HepG2 (cell line): ENCODE measurements at regions not wholly inside any gene's neighbourhood (a gene's known extent, or its start where the extent isn't known, plus 50 kb on each side); places are given as distances from the start of the nearest gene placed in this dataset.

Source experiments
- ATAC-seq: fragments of 200-7000 bp; cut with Tn5 transposase; 3 replicates; pipeline ENCODE4 v1.9.1; 2020; ENCODE audit warnings: mild to moderate bottlenecking, moderate library complexity
- BruUV-seq: library from RNA; stranded (reverse); fragments of 400-500 nt; replicated peaks from 2 replicates; lab custom pipeline; 2021; lab: Mats Ljungman, UMichigan
- CTCF ChIA-PET: fragments of 300-600 bp; formaldehyde crosslinking; extraction: SDS; loops from one replicate; lab custom pipeline; 2021; ENCODE audit warnings: low total read pairs, inconsistent platforms, low intra/inter-chr PET ratio; lab: Yijun Ruan, JAX
- POLR2A ChIA-PET: fragments of 350-600 bp; sonication (Branson Sonifier 250); formaldehyde crosslinking; loops from one replicate; lab custom pipeline; 2020; ENCODE audit warnings: antibody characterized with exemption, inconsistent platforms; lab: Yijun Ruan, JAX
- DNase-seq: peaks from one replicate; pipeline ENCODE4 v3.0.0-alpha.2; 2015; ENCODE audit warnings: low spot score
- FAIRE-seq: peaks from 3 replicates; lab custom pipeline; 2011; peaks lifted over from hg19 to GRCh38; lab: Jason Lieb, UNC
- H2AFZ ChIP-seq: one replicate; pipeline ENCODE4 v1.6.1; 2011; ENCODE audit warnings: low read length, inconsistent platforms
- H3K27ac ChIP-seq: fragments of 300-600 bp; 3 replicates; pipeline ENCODE4 v1.8.0; 2011; ENCODE audit warnings: mixed run types, mild to moderate bottlenecking, mixed read lengths, low read length, inconsistent platforms; ENCODE audit not compliant: insufficient read depth; ENCODE audit errors: extremely low read length
- H3K27me3 ChIP-seq, 2 experiments: fragments of 200-600 bp in 1 of 2; 2 replicates in 1 of 2; 3 replicates in 1 of 2; pipeline versions ENCODE4 v1.6.0 to v1.8.0; 2011; ENCODE audit warnings: low read length in 2 of 2, mild to moderate bottlenecking in 2 of 2, moderate library complexity in 2 of 2, inconsistent platforms in 1 of 2; ENCODE audit not compliant: insufficient read depth in 2 of 2, control insufficient read depth in 1 of 2
- H3K36me3 ChIP-seq, 2 experiments: fragments of 200-600 bp in 1 of 2; replicated peaks in 1 of 2; 2 replicates in 1 of 2; 3 replicates in 1 of 2; pipeline versions ENCODE4 v1.5.1 to v1.8.0; 2011; ENCODE audit warnings: low read length in 2 of 2, inconsistent platforms in 1 of 2; ENCODE audit not compliant: insufficient read depth in 2 of 2, control insufficient read depth in 1 of 2
- H3K4me1 ChIP-seq: 2 replicates; pipeline ENCODE4 v1.5.1; 2012; ENCODE audit warnings: low read length, inconsistent platforms; ENCODE audit not compliant: insufficient read depth
- H3K4me2 ChIP-seq: 2 replicates; pipeline ENCODE4 v1.6.0; 2011; ENCODE audit warnings: low read depth, low read length, inconsistent platforms
- H3K4me3 ChIP-seq, 3 experiments: fragments of 200-600 bp in 1 of 3; sonication (generic), shearing (Covaris generic) in 1 of 3; replicated peaks in 1 of 3; 2 replicates each; pipeline ENCODE4 v1.5.1; 2011 to 2016; ENCODE audit warnings: low read length in 3 of 3, inconsistent platforms in 2 of 3, low read depth in 2 of 3, mild to moderate bottlenecking in 2 of 3, control low read depth in 1 of 3, mixed read lengths in 1 of 3; ENCODE audit not compliant: insufficient read depth in 1 of 3
- H3K79me2 ChIP-seq: one replicate; pipeline ENCODE4 v1.6.1; 2011; ENCODE audit warnings: low read length, inconsistent platforms; ENCODE audit not compliant: insufficient read depth
- H3K9ac ChIP-seq: 2 replicates; pipeline ENCODE4 v1.6.0; 2011; ENCODE audit warnings: mild to moderate bottlenecking, low read depth, low read length, inconsistent platforms; ENCODE audit not compliant: insufficient read depth
- H3K9me3 ChIP-seq: 2 replicates; pipeline ENCODE4 v1.5.1; 2012; ENCODE audit warnings: mild to moderate bottlenecking, low read length
- H4K20me1 ChIP-seq: 2 replicates; pipeline ENCODE4 v1.6.0; 2011; ENCODE audit warnings: inconsistent platforms, mild to moderate bottlenecking, low read length, moderate library complexity; ENCODE audit not compliant: insufficient read depth
- ATF2 ChIP-seq: sonication (generic); formaldehyde crosslinking; IDR thresholded peaks from 2 replicates; pipeline ENCODE4 v1.4.0; 2020; ENCODE audit warnings: missing genetic modification reagents
- CEBPB ChIP-seq: IDR thresholded peaks from 2 replicates; pipeline ENCODE4 v1.6.1; 2011; ENCODE audit warnings: low read depth, low read length, improper control_type of control experiment, borderline replicate concordance
- HDAC1 ChIP-seq: sonication (generic); formaldehyde crosslinking; IDR thresholded peaks from 2 replicates; pipeline ENCODE4 v1.5.1; 2020; ENCODE audit warnings: mild to moderate bottlenecking, missing genetic modification reagents
- MNT ChIP-seq: fragments of 450-650 bp; IDR thresholded peaks from 2 replicates; pipeline ENCODE4 v1.6.1; 2016
- NONO ChIP-seq, 2 experiments: fragments of 450-650 bp in 1 of 2; sonication (generic) in 1 of 2; formaldehyde crosslinking in 1 of 2; IDR thresholded peaks in 1 of 2; conservative IDR thresholded peaks in 1 of 2; 2 replicates each; pipeline versions ENCODE4 v1.6.1 to v1.8.0; 2017 to 2022; ENCODE audit warnings: mild to moderate bottlenecking in 1 of 2, missing genetic modification reagents in 1 of 2, moderate library complexity in 1 of 2
- RAD21 ChIP-seq: fragments of 450-650 bp; formaldehyde crosslinking; IDR thresholded peaks from 2 replicates; pipeline ENCODE4 v1.5.0; 2020; ENCODE audit warnings: mild to moderate bottlenecking
- YEATS2 ChIP-seq: sonication (generic); formaldehyde crosslinking; IDR thresholded peaks from 2 replicates; pipeline ENCODE4 v1.4.0; 2020; ENCODE audit warnings: missing genetic modification reagents, borderline replicate concordance
- ZFP41 ChIP-seq: sonication (generic); formaldehyde crosslinking; IDR thresholded peaks from 2 replicates; pipeline ENCODE4 v1.4.0; 2020; ENCODE audit warnings: mild to moderate bottlenecking, missing genetic modification reagents, borderline replicate concordance
- ZFP91 ChIP-seq: sonication (generic); formaldehyde crosslinking; IDR thresholded peaks from 2 replicates; pipeline ENCODE4 v1.9.0; 2022; ENCODE audit warnings: missing genetic modification reagents, mild to moderate bottlenecking, borderline replicate concordance
- ZNF75D ChIP-seq: sonication (generic); formaldehyde crosslinking; IDR thresholded peaks from 2 replicates; pipeline ENCODE4 v1.8.1; 2023; ENCODE audit warnings: missing genetic modification reagents, mild to moderate bottlenecking, borderline replicate concordance
- ZNF841 ChIP-seq: sonication (generic); formaldehyde crosslinking; IDR thresholded peaks from 2 replicates; pipeline ENCODE4 v1.8.1; 2023; ENCODE audit warnings: missing genetic modification reagents, borderline replicate concordance
- WGBS: methylation state at CpG from one replicate; pipeline ENCODE4 v1.1.6; 2017; ENCODE audit warnings: low lambda C conversion rate; 5-methylcytosine and 5-hydroxymethylcytosine counted together
- in situ Hi-C: cut with HindIII; loops from 2 replicates; pipeline ENCODE4 v1.10.0; 2017; ENCODE audit warnings: low pct_unique_long_range_greater_than_20kb; ENCODE audit not compliant: extremely low pct_ligation_motif_present
- intact Hi-C: fragments of 100-400 bp; cut with micrococcal nuclease; formaldehyde crosslinking; loops from one replicate; pipeline ENCODE4 v1.10.0; 2022; ENCODE audit not compliant: unreplicated experiment

- no peak for TF ChIP-seq ZFP91 (CRISPR knock-in tag)
- TF ChIP-seq RAD21 = no peak
- no peak for TF ChIP-seq NONO (IDR thresholded peaks at IDR 0.05)
- TF ChIP-seq NONO (CRISPR knock-in tag; conservative IDR thresholded peaks at IDR 0.05) = no peak
- no peak for TF ChIP-seq ATF2 (CRISPR knock-in tag)
- no peak for TF ChIP-seq HDAC1 (CRISPR knock-in tag)
- no peak for TF ChIP-seq ZFP41 (CRISPR knock-in tag)
Observed at GRCh38 chr12:77540097-77540496, 290.6 kb upstream of the NAV3 start (continued).

GRCh38 chr12:77537663-77538062 is 293.0 kb upstream of the NAV3 start:
- Histone ChIP-seq H3K4me2 (no peak overlapping the region), H4K20me1 (no peaks in the 10 kb centered on the region), H2AFZ (no peak overlapping the region), H3K4me3 (no peak overlapping the region), H3K36me3 (no peaks in the 10 kb centered on the region), H3K27me3 (no peaks in the 10 kb centered on the region), H3K79me2 (no peaks in the 10 kb centered on the region), H3K9ac (no peak overlapping the region), H3K4me1 (no peaks in the 10 kb centered on the region), H3K27ac (no peak overlapping the region), H3K9me3 (no peaks in the 10 kb centered on the region)
- ATAC-seq (no peak), DNase-seq (no peak), FAIRE-seq (no peak)
- no TSS peak for BruUV-seq
- intact Hi-C loops (no loop called here), in situ Hi-C loops (no loop called here)
- 45% methylated on average over 1 of the region's 1 CpG for WGBS
- TF ChIP-seq ZNF75D (CRISPR knock-in tag) (no peak), YEATS2 (no peak), ZNF841 (CRISPR knock-in tag) (no peak), CEBPB (0 out of 2 replicates have a peak, but pooled peaks have one; percentile 15), MNT (no peak)
- POLR2A ChIA-PET = no interaction called here
- CTCF ChIA-PET = no interaction called here
